ENCODE measurements at regions not wholly inside any gene's neighbourhood (a gene's known extent, or its start where the extent isn't known, plus 50 kb on each side); places are given as distances from the start of the nearest gene placed in this dataset.

DNA sequence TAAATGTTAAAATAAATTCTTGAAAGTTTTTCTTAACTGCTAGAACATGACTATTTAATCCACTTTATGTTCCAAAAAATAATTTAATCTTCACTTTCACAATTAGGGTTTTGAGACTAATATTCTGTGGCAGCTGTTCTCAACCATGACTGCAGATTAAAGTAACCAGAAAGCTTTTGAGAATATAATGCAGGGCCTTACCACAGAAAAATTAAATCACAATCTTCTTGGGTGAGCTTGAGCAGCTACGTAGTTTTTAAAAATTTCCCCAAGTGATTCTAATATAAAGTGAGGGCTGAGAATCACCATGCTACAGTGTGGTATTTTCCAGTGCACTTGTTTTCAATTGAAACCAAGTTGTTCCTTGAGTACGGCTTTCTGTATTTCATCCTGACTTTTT lies 196.6 kb upstream of the PTCHD4 start:
- Mint-ChIP-seq H3K4me1 (peaks cover 8% of the 10 kb centered on the region), H3K4me3 (no peak overlapping the region), H3K27ac (no peak overlapping the region), H3K9me3 (peaks cover 8% of the 10 kb centered on the region), H3K36me3 (ENCODE audit: low read depth) (no peaks in the 10 kb centered on the region), H3K27me3 (ENCODE audit: low read depth) (no peaks in the 10 kb centered on the region)
- TF ChIP-seq, protein P1, sequence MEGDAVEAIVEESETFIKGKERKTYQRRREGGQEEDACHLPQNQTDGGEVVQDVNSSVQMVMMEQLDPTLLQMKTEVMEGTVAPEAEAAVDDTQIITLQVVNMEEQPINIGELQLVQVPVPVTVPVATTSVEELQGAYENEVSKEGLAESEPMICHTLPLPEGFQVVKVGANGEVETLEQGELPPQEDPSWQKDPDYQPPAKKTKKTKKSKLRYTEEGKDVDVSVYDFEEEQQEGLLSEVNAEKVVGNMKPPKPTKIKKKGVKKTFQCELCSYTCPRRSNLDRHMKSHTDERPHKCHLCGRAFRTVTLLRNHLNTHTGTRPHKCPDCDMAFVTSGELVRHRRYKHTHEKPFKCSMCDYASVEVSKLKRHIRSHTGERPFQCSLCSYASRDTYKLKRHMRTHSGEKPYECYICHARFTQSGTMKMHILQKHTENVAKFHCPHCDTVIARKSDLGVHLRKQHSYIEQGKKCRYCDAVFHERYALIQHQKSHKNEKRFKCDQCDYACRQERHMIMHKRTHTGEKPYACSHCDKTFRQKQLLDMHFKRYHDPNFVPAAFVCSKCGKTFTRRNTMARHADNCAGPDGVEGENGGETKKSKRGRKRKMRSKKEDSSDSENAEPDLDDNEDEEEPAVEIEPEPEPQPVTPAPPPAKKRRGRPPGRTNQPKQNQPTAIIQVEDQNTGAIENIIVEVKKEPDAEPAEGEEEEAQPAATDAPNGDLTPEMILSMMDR (IDR thresholded peaks at IDR 0.05; ENCODE audit: unreplicated experiment in 3 of 3), result no peak

DNA sequence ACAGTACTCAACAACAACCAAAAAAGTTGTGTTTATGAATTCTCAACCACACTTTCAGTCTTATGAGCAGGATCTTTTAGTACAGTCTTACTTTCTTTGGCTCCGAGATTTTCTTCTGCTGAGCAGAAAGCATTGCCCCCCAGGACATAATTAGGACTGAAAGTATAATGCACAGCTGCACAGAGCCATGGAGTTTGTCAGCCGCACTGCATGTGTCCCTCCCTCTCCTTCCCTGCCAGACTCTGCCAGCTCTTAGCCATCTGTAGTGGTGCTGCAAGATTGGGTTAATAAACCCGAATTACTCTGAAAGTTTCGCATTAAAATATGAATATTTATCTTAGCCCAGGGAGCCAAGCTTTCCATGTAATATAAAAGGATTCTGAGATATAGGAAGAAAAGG lies 179.6 kb upstream of the PTCHD4 start:
- H3K9me3 Mint-ChIP-seq, result peaks cover 10% of the 10 kb centered on the region
- H3K36me3 Mint-ChIP-seq (ENCODE audit: low read depth), result no peaks in the 10 kb centered on the region
- H3K27ac Mint-ChIP-seq, result no peak overlapping the region
- no peak overlapping the region for H3K4me3 Mint-ChIP-seq
- no peaks in the 10 kb centered on the region for H3K4me1 Mint-ChIP-seq
- no peaks in the 10 kb centered on the region for H3K27me3 Mint-ChIP-seq (ENCODE audit: low read depth)
- TF ChIP-seq, protein P1 (IDR thresholded peaks at IDR 0.05; ENCODE audit: unreplicated experiment in 3 of 3), result no peak

DNA sequence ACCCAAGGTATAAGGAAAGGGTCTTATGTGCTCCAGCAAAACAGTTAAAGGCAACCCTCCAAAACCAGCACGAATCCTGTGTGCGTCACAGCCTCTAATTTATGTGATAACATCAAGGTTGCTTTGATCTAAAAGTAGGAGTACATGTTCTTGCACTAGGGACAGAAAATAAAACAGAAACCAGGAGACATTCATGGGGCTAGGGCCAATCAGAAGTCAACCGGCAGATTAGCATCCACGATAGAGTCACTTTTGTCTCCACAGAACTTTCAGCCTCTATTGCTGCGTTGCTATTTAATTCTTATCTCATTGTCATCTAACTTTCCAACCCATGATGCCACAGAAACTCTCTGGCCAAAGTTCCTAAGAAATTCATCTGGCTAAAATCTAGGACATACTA lies 178.8 kb upstream of the PTCHD4 start:
- H3K27ac Mint-ChIP-seq, result no peak overlapping the region
- no peak overlapping the region for H3K4me3 Mint-ChIP-seq
- H3K9me3 Mint-ChIP-seq, result peaks cover 10% of the 10 kb centered on the region
- no peaks in the 10 kb centered on the region for H3K27me3 Mint-ChIP-seq (ENCODE audit: low read depth)
- TF ChIP-seq, protein P1 (IDR thresholded peaks at IDR 0.05; ENCODE audit: unreplicated experiment in 3 of 3), result no peak
- H3K4me1 Mint-ChIP-seq, result no peaks in the 10 kb centered on the region
- H3K36me3 Mint-ChIP-seq (ENCODE audit: low read depth), result no peaks in the 10 kb centered on the region

DNA sequence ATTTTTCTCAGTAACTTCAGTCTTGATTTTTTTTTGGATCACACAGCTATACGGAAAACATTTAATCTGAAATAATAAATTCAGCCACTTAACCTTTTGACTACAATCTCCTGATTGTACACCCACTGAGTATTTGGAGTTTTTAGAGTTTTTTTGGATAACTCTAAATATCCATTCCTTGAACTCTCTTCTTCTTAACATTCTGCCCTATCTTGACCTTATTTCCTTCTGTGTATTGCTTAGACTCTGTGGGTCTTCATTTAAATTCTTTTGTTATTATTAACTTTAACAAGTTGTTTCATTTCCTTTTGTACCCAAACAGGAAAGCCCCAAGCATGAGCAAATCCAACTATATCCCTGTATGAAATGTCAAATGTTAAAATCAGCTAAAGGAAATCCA lies 170.2 kb upstream of the PTCHD4 start:
- no peak overlapping the region for H3K4me3 Mint-ChIP-seq

DNA sequence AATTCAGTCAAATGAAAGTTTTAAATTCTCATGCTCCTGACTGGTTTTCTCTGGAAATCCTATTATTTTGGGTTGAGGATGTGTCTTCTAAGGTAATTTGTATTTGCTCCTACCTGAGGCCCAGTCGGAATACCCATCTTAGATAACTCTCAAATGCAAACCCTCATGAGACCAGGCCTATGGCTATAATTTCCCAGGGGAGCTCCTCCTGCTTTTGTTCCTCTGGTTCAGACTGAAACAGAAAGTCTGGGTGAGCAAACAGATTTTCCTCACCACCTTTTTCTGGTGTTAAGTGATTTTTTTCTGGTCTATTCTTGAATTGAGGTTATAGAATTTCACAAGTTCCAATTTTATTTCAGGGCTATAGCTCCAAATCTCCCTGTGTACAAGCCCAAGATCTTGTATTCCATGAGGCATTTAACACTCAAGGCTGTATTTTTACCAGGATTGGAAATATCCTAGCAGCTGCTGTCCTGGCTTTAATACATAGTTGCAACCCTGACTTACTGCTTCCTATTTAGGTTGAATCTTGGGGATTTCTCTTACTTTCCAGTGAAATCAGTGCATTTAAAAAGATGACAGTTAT lies 169.1 kb upstream of the PTCHD4 start:
- H3K27me3 Mint-ChIP-seq (ENCODE audit: low read depth), result no peaks in the 10 kb centered on the region
- no peaks in the 10 kb centered on the region for H3K4me1 Mint-ChIP-seq
- H3K27ac Mint-ChIP-seq, result no peak overlapping the region
- TF ChIP-seq, protein P1 (IDR thresholded peaks at IDR 0.05; ENCODE audit: unreplicated experiment in 3 of 3), result no peak
- H3K9me3 Mint-ChIP-seq, result no peaks in the 10 kb centered on the region
- no peak overlapping the region for H3K4me3 Mint-ChIP-seq
- no peaks in the 10 kb centered on the region for H3K36me3 Mint-ChIP-seq (ENCODE audit: low read depth)

More for the DNA sequence above, 170.2 kb upstream of the PTCHD4 start:
- H3K9me3 Mint-ChIP-seq, result no peaks in the 10 kb centered on the region
- H3K36me3 Mint-ChIP-seq (ENCODE audit: low read depth), result no peaks in the 10 kb centered on the region
- H3K27ac Mint-ChIP-seq, result no peak overlapping the region
- H3K27me3 Mint-ChIP-seq (ENCODE audit: low read depth), result no peaks in the 10 kb centered on the region
- H3K4me1 Mint-ChIP-seq, result no peaks in the 10 kb centered on the region
- TF ChIP-seq, protein P1 (IDR thresholded peaks at IDR 0.05; ENCODE audit: unreplicated experiment in 3 of 3), result no peak

DNA sequence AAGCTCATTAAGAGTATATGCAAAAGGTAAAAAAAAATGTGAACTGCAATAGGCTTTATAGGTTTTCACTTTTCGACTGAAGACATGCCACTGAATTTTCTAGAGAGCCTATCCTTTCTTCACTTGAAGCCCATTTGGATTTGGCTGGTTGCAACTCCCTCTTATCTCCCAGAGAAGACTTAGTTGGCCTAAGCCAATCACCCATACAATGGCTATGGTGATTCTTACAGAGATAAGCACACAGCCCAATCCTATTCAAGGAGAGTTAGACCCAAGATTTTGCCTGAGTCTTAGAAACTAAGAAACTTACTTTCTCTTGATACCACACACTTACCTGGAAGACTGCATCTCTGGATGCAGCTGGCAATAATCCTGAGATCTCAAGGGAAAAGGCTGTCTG lies 167.3 kb upstream of the PTCHD4 start:
- TF ChIP-seq, protein P1 (IDR thresholded peaks at IDR 0.05; ENCODE audit: unreplicated experiment in 3 of 3), result no peak
- Mint-ChIP-seq H3K36me3 (ENCODE audit: low read depth) (no peaks in the 10 kb centered on the region), H3K4me3 (no peak overlapping the region), H3K27me3 (ENCODE audit: low read depth) (no peaks in the 10 kb centered on the region), H3K9me3 (no peaks in the 10 kb centered on the region), H3K27ac (no peak overlapping the region), H3K4me1 (no peaks in the 10 kb centered on the region)

Data from nephron (organoid).